ENCODE measurements at regions not wholly inside any gene's neighbourhood (a gene's known extent, or its start where the extent isn't known, plus 50 kb on each side); places are given as distances from the start of the nearest gene placed in this dataset.
"Not testable (repeated sequence)": the region's sequence is repeated elsewhere in the genome, so short reads cannot be mapped to it uniquely, and the experiment has no call there.

DNA sequence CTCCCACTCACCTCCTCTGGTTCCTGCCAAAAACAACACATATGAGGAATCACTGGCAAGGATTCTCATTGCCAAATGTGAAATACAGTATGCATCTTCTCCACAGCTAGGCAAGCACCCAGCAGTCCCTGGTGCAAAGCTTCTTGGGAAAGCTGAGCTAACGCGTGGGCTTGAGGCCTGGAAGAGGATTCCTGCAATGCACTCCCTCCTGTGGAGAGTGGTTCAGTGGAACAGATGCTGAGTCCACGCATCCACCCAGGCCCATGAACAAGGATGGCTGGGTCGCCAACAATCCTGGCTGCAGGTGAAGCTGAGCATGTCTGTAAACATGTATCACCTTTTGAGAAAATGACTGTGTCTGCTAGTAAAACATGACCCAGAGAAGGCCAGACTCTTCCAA is 113.2 kb upstream of the CHST15 start:
- DNase-seq, result no peak

DNA sequence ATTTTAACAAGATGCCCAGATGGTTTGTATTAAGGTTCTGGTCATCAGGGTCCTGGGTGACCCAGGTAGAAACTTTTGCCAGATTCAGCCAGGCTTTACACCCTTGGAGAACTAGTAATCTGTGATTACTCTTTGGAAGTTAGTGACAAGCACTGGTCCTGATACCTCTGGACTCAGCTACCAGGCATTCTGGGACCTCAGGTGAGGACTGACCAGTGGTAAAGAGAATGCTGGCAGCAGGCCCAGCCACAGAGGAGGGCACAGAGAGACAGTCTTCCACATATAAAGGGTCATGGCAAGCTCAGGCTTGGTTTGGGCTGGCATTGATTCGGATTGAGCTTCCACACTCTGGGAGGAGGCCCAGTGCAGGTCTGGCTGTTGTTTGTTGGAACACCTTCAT is 112.0 kb upstream of the CHST15 start:
- DNase-seq, result no peak

DNA sequence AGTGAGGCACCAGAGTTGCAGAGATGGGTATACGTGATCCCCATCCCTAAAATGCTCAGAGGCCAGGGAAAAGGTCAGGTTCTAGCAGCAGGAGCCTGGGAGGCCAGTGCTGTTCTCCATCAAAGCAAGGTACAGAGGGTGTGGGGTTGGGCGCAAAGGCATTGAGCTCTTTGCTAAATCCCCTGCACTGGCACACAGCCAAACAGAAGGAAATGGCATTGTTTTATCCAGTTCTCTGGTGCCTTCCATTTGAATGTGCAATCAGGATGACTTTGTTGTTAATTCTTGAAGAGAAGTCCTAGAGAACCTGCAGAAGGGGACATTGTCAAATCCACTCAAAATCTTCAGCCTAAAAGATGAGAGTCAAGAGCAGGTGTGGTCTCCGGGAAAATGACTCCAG is 111.3 kb upstream of the CHST15 start:
- no peak for DNase-seq

DNA sequence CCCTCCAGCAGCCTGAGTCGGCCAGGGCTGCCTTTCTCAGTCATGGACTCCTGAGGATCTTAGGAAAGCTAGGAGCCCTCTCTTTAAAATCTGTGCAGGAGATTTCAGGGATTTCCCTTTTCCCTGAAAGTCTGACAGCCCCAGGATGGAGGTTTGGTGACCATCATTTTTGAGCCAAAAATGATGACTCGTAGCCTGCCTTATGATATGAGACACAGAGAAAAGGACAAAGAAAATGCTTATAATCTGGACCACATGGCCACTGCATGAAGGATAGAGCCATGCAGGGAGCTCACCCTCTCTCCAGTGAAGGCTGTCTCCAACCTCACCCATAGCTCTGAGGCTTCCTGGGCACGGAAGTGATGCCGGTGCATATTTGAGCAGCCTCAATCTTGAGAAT is 106.6 kb upstream of the CHST15 start:
- DNase-seq, result no peak

DNA sequence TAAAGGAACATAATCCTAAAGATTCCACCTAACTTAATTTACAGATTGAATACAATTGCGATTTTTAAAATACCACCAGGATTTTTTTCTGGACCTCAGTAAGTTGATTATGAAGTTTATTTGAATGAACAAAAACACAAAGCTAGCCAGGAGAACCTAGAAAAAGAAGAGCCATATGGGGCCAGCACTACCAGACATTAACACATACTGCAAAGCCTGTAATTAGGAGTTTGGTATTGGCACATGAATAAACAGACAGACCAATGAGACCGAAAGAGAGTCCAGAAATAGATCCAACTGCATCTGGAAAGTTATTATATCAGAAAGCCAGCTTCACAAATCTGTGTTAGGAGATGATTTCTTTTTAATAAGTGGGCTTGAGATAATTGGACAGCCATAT is 105.5 kb upstream of the CHST15 start:
- DNase-seq, result no peak

DNA sequence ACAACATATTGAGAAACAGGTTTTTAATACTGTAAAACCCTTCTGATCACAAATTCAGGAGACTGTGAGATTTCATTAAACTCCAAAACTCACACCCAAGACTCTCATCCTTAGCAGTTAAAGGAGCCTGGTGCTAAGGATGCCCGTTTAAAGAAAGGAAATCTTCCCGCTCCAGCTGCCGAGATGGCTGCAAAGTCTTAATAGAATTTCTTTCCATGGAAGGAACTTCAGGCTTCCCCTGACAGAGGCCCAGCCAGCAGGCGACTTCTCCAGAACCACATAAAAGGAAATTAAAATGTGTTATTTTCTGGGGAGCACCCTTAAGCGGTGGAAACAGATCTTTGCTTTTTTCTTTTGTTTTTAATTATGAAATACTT is 104.7 kb upstream of the CHST15 start:
- no peak for DNase-seq

DNA sequence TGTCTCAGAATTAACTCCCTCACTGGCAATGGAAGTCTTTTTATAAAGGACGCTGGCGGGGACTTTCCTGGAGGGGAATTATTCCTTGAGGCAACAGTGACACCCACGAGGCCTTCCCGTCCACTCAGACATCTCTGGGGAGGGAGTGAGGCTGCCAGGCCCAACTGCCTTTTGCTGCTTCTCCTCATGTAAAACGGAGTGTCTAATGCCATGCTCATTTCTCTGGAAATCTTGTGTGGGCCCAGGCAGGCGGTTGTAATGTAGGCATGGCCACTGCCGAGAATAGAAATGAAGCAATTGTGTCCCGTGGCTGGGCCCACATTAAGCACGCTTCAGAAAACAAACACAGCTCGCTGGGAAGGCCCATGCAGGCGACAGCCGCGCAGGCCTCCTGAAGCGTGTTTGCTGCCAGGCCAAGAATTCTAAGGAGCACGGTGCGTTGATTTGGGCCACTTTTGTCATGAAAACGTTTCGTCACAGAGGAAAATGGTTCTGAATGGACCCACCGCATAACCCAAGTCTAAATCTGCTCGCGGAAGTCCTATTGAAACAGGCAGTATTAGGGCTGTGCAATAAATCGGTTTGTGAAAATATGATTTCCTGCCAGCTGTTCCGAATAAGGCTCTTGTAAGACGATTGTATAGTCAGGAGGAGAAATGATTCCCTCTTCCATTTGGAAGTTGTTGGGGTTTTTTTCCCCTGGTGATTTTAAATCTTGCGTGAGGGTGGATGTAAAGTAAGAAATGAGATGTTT is 104.2 kb upstream of the CHST15 start:
- no peak for DNase-seq

DNA sequence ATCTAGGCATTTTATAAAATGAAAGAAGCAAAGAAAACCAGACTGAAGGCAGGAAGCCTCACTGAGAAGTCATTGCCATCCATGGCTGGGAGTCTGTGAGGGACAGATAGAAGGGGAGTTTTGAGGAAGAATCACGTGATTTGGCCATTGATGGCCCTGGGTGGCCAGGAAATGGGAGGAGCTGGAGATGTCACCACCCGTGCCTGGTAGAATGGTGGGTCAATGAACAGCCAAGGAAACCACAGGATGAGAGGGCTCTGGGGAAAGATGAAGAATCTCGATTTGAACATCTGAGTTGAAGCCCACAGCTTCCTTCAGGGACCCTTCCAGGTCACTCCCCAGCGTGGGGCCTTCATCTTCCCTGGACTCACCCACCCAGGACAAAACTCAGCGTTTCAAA is 103.3 kb upstream of the CHST15 start:
- no peak for DNase-seq

DNA sequence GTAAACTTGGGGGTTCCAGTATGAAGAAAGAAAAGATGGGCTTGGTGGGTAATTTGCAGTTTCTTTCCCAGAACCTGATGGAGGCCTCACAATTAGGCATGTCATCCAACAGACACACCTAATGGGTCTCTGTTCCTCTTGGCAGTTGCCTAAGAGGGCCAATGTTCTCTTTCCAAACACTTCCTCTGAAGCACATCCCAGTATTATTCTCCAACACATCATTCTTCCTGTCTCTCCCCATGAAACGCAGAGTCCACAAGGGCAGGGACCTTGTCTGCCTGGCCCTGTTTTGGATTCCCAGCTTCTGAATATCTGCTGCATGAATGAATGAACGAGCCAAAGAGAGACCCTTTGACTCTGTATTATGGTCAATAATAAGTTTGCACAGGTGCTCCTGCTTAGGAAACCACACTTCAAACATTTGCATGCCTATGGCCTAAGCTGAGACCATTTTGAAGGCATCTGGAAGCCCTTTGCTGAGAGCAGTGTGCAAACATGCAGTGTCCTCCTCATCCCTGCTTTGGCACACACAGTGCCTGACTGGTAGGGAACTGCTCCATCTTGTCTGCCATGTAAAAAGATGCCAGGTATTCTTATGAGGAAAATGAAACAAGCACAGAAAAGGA is 100.9 kb upstream of the CHST15 start:
- DNase-seq, result no peak

DNA sequence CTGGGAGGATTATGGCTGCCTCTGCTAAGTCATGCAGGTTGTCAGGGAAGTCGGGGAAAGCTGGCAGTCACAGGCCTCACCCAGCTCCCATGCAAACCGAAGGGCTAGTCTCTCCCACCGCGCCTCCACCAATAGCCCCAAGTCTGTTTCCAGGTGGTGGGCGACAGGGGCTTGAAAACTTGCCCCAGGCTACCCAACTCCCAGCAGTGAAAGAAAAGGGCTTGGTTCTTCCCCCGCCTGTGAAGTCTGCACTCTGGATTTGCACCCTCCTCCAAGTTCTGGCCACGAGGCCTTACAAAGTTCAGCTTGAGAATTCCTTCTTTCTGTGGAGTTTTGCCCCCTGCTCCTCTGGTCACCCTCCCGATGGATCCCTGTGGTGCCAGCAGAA is 99.9 kb upstream of the CHST15 start:
- no peak for DNase-seq

DNA sequence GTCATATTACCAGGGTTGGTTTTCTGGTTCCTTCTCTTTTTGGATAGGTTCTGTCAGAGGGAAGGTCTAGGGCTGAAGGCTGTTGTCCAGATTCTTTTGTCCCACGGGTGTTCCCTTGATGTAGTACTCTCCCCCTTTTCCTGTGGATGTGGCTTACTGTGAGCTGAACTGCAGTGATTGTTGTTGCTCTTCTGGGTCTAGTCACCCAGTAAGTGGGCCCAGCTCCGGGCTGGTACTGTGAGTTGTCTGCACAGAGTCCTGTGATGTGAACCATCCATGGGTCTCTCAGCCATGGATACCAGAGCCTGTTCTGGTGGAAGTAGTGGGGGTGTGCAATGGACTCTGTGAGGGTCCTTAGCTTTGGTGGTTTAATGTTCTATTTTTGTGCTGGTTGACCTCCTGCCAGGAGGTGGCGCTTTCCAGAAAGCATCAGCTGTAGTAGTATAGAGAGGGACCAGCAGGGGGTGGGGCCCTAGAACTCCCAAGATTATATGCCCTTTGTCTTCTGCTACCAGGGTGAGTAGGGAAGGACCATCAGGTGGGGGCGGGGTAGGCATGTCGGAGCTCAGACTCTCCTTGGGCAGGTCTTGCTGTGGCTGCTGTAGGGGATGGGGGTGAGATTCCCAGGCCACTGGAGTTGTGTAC is 99.4 kb upstream of the CHST15 start:
- DNase-seq, result not testable (repeated sequence)

DNA sequence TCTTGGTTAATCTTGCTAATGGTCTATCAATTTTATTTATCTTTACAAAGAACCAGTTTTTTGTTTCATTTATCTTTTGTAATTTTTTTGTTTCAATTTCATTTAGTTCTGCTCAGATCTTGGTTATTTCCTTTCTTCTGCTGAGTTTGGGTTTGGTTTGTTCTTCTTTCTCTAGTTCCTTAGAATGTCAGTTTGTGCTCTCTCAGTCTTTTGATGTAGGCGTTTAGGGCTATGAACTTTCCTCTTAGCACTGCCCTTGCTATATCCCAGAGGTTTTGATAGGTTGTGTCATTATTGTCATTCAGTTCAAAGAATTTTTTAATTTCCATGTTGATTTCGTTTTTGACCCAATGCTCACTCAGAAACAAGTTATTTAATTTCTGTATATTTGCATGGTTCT is 97.1 kb upstream of the CHST15 start:
- not testable (repeated sequence) for DNase-seq

DNA sequence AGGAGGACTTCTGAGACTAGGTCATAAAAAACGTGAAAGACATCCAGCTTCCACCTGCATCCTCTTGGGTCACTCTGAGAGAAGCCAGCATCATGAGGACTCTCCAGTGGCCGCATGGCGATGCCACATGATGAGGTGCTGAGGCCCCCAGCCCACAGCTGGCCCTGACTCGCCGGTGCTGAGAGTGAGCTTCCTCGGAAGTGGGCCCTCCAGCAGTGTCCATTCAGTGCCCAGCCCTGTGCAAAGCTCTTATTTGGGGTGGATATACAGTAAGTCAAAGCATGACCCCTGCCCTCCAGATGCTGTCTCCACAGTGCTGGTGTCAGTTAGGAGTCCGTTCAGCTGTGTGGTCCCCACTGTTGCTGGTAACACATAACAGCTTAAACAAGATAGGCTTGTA is 93.6 kb upstream of the CHST15 start:
- DNase-seq, result no peak

DNA sequence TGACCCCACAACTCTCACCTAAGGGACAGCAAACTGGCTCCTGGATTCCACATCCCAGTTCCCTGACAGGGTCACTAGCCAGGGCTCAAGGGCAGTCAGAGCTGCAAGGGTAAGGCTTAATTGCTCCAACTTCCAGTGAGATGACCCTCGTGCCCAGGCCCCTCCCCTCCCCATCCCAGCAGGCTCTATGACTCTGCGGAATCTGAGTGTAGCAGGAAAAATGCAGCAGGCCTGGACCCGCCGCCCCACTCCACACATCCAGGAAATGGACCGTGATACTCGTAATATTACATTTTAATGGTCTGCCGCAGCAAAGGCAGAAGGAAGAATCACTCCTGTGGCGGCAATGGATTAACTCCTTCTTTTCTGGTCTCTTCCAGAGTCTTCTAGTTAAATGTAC is 91.7 kb upstream of the CHST15 start:
- no peak for DNase-seq

DNA sequence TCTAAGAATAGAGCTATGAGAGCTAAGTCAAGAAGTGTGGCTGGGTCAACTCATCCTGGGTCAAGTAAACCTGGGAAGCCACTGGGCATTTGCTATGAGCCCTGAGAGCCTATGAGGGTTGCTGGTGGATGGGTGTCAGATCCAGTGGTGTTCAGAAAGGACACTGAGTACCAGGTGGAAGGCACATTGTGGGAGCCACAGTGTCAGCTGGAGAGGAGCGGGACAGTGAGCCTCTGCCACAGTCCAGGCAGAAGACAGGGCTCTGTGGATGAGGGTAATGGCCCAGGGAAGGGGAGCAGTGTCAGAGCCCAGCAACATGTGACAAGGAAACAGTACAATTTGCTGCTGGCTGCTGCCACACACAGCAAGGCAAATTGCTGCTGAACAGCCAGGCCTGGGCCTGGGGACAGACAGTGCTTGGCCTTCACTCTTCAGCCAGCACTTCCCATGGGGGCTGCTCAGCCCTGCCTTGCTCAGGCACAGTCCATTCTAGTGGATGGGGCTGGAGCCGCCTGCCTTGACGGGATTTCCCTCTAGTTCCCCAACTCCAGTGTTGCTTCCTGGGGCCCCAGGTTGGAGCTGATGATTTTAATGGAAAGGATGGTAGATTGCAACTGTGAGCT is 90.9 kb upstream of the CHST15 start:
- DNase-seq, result no peak

DNA sequence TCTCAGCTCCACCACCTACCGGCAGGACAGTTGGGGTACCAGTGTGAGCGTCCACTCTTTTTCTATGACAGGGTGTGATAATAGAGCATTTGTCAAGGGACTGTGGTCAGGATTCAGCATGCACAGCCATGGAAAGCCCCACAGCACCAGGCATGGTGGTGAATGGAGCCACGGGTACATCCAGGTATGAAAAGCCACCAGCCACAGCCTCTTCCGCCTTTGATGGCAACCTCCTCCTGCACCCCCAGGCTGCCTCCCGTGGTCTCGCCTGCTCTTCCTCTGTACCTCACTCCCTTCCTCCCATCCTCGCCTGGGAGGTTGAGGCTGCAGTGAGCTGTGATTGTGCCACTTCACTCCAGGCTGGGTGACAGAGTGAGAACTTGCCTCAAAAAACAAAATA is 90.2 kb upstream of the CHST15 start:
- DNase-seq, result no peak

DNA sequence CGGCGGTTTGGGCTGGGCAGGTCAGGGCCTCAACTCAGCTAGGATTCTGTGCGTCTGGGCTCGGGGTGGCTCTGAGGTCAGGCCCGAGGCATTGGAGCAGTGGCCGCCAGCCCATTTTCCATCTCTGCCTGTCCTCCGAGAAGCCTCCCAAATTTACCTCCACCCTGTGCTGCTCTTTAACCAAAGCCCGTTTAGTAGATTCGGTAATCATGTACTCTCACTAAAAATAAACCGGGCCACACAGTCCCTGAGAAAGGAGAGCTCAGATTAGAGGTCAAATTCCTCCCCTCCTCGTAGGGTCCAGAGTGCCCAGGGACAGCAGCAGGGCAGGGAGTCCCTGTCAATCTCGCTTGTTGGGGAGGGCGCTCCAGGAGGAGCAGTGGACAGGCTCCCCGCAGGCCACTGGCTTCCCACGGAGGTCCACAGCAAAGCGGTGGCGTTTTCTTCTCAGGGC is 88.7 kb upstream of the CHST15 start:
- no peak for DNase-seq

DNA sequence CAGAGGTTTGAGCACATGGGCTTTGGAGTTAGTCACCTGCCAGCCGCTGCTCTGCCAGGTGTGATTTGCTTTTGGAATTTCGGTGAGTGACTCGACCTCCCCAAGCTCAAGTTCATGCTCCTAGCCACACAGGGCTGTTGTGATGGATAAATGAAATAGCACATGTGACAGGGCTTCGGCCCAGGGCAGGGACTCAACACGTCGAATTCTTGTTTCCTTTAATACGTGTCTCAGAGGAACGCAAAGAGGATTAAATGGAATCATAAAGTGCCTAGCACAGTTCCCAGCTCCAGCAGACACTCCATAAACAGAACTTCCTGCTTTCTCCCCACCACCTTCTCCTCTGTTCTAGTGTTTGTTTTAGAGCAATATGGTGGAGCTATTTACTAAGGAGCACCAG is 88.3 kb upstream of the CHST15 start:
- DNase-seq, result no peak

DNA sequence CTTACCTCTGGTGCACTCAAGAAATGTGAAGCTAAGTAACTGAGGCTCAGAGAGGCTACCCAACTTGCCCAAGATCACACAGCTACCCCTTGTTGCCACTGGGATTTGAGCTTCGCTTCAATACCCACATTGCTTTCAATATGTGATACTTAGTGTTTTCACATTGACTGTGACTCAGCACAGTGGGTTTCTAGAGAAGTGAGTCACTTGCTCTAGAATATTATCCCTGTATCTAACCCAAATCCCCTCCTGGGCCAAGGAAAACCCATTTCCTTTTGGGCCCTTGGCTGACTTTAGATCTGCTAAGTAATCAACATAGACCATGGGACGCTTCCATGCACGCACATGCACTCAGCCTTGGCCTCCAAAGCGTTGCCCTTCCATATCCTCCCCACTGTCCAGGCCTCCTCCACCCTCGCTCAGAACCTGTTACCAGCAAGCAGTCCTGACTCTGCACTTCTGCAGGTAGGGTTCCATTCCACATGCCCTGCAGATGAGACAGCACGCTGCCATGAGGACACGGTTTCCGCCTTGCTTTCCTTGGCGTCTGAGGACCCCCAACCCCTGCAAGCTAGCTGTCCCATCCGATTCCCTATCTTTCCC is 87.7 kb upstream of the CHST15 start:
- DNase-seq, result no peak

DNA sequence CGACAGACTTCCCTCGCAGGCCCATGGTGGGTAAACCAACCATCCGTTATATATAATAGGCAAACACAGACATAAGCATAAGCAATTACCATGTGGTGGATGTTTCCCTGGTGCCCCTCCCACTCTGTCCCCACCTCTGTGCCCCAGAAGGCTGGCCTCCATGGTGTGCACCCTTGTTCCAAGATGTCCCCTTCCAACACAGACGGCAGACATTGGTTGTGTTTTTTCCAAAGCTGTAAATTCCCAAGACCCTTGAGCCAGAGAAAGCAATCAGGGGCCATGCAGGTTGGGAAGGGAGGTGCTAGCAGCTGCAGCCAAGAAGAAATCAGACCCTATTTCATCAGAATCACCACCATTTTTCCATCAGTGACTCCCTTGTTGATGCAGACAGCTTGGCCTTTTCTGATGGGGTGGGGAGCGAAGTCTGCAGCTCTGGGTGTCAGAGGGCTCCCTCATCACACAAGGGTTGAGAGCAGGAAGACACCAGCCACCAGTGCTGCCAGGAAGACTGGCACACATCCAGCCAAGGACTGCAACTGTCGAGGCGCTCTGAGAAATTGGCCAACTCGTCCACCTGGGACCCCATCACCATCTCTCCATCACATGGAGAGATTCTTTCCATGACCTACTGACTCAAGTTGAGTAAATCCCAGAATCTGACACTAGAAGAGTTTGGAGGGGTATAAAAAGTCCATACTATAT is 86.8 kb upstream of the CHST15 start:
- no peak for DNase-seq

DNA sequence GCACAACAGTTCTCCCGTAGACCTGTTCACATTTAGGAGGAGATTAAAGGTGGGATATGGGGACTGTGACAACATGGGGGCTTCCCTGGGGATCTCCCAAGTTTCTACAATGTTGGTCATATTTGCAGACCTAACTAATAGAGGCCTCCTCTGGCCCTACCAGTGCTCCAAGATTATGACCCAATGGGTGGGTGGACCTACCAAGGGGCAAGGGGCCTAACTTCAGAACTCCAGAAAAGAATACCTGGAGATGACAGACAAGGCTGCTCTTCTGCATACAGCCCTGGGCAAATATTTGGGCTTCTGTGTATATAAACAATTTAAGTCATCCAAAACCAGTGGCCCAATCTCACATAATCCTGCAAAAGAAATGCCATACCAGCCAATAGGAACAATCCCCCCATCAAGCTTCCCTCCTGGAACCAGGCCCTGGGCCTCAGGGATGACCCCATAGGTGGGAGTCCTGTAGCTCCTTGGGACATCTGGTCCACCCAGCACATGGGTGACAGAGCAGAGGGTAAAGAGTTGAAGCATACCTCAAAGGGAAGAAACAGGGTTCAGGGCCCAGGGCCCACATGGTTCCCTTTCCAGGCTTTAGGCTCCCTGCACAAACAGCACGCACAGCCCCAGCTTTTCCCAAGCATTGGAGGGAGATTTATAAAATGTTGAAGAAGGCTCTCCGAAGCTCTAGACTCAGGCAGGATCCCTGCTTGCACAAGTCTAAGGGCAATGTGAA is 86.1 kb upstream of the CHST15 start:
- DNase-seq, result no peak

DNA sequence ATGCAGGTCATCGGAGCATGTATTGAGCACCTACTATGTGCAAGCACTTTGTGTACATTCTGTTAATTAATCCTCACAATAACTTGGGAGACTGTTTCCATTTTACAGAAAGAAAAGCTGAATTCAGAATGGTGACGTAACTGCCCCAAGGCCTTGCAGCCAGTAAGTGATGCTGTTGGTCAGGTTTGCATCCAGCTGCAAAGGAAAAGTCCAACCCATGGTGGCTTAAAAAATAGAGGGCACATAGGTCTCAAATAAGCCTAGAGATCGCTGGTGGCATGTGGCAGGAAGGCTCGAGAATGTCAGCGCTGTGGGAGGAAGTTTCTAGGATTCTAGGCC is 83.8 kb upstream of the CHST15 start:
- DNase-seq, result no peak
